Gastroesophageal sphincter (tissue), 3 donors: ENCODE measurements at regions not wholly inside any gene's neighbourhood (a gene's known extent, or its start where the extent isn't known, plus 50 kb on each side); places are given as distances from the start of the nearest gene placed in this dataset.

Experiments
- CTCF ChIP-seq, 4 experiments: fragments of 200-600 bp in 2 of 4; fragments of 450-650 bp in 2 of 4; sonication (generic) in 1 of 4; IDR thresholded peaks; one replicate each; pipeline ENCODE4 v1.5.1; 2017 to 2019; ENCODE audit warnings: antibody characterized with exemption in 4 of 4, mild to moderate bottlenecking in 2 of 4, moderate library complexity in 2 of 4
- EP300 ChIP-seq: sonication (generic); formaldehyde crosslinking; IDR thresholded peaks from one replicate; pipeline ENCODE4 v1.6.1; 2017; ENCODE audit warnings: antibody characterized with exemption, mild to moderate bottlenecking
- POLR2A ChIP-seq, 2 donors: fragments of 450-650 bp; IDR thresholded peaks; one replicate each; pipeline ENCODE4 v1.6.1; 2017; ENCODE audit warnings: antibody characterized with exemption in 2 of 2, mild to moderate bottlenecking in 2 of 2, moderate library complexity in 1 of 2
- POLR2AphosphoS5 ChIP-seq: sonication (generic); formaldehyde crosslinking; IDR thresholded peaks from one replicate; pipeline ENCODE4 v1.6.1; 2017; ENCODE audit warnings: antibody characterized with exemption

GRCh38 chr2:106311041-106311370 is 116.9 kb upstream of the UXS1 start:
- TF ChIP-seq POLR2A (IDR thresholded peaks at IDR 0.05) = no peak
- TF ChIP-seq CTCF (IDR thresholded peaks at IDR 0.05) = no peak
- no peak for TF ChIP-seq POLR2AphosphoS5
- TF ChIP-seq EP300 = no peak
